Body of pancreas (tissue), 4 donors: ENCODE measurements at regions not wholly inside any gene's neighbourhood (a gene's known extent, or its start where the extent isn't known, plus 50 kb on each side); places are given as distances from the start of the nearest gene placed in this dataset.

Source experiments
- ATAC-seq: fragments of 150-250 bp; one replicate; pipeline ENCODE4 v1.9.1; 2016
- DNase-seq, 4 donors: peaks; one replicate each; pipeline ENCODE4 v3.0.0-alpha.2; 2019
- H3K27ac ChIP-seq, 4 donors: fragments of 200-600 bp; sonication (generic); 1 replicate in 3 of 4; 2 replicates in 1 of 4; pipeline versions ENCODE4 v1.5.1 to v1.6.1; 2016 to 2019; ENCODE audit warnings: mild to moderate bottlenecking in 1 of 4, mixed read lengths in 1 of 4, moderate library complexity in 1 of 4
- H3K27me3 ChIP-seq, 2 donors: fragments of 200-600 bp; sonication (generic); one replicate each; pipeline ENCODE4 v1.6.0; 2016; ENCODE audit warnings: mild to moderate bottlenecking in 1 of 2
- H3K36me3 ChIP-seq, 2 donors: fragments of 200-600 bp; sonication (generic); replicated peaks in 1 of 2; 2 replicates each; pipeline ENCODE4 v1.5.1; 2016; ENCODE audit warnings: low read depth in 2 of 2; ENCODE audit not compliant: insufficient read depth in 1 of 2
- H3K4me1 ChIP-seq: fragments of 200-600 bp; sonication (generic); one replicate; pipeline ENCODE4 v1.6.0; 2016
- H3K4me3 ChIP-seq, 2 donors: fragments of 200-600 bp; sonication (generic); 1 replicate in 1 of 2; 2 replicates in 1 of 2; pipeline ENCODE4 v1.5.1; 2016 to 2019
- H3K9me3 ChIP-seq, 3 donors: fragments of 200-600 bp; sonication (generic); 1 replicate in 2 of 3; 2 replicates in 1 of 3; pipeline ENCODE4 v1.5.1; 2016
- CTCF ChIP-seq, 7 experiments: fragments of 450-650 bp in 4 of 7; fragments of 200-600 bp in 3 of 7; sonication (generic) in 3 of 7; IDR thresholded peaks; one replicate each; pipeline ENCODE4 v1.5.1; 2016 to 2019; ENCODE audit warnings: antibody characterized with exemption in 7 of 7
- POLR2A ChIP-seq, 3 donors: fragments of 450-650 bp; IDR thresholded peaks; one replicate each; pipeline ENCODE4 v1.6.1; 2016; ENCODE audit warnings: antibody characterized with exemption in 3 of 3, mild to moderate bottlenecking in 2 of 3
- WGBS, 2 donors: methylation state at CpG; one replicate each; pipeline ENCODE4 v1.1.5; 2017; 5-methylcytosine and 5-hydroxymethylcytosine counted together
- intact Hi-C: fragments of 100-400 bp; cut with DNase I; formaldehyde crosslinking; loops from one replicate; pipeline ENCODE4 v1.15.1; 2023

DNA sequence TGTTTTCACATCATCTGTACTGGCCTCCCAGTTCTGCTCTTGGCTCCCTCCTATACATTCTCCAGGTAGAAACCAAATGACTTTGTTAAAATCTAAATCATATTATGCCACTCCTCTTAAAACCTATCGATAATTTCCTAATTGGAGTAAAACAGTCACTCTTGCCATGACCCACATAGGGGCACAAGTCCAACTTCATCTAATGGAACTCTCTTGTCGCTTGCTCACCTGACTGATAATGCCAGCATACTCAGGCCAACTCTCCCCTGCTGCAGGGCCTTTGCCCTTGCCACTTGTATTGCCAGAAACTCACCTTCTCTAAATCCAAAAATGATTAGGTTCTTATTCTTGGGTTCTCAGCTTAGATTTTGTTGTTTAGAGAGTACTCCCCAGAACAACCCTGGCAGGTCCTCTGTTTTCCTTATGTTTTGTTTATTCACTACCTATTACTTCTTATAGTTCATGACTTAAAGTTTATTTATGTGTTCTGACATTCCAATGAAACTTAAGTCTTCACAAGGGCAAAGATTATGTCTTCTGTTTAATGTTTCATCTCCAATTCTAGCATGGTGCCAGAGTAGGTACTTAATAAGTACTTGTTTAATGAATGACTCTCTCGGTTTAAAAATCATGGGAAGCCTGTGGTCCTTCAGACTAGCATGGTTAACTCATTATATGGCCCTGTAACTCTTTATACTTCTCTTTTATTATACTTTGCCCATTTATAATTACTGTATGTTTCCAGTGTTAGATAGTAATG, 345.9 kb upstream of the SMIM30 start:
- 48 to 49% methylated on average over 3 of the region's 3 CpGs for WGBS, 2 donors

DNA sequence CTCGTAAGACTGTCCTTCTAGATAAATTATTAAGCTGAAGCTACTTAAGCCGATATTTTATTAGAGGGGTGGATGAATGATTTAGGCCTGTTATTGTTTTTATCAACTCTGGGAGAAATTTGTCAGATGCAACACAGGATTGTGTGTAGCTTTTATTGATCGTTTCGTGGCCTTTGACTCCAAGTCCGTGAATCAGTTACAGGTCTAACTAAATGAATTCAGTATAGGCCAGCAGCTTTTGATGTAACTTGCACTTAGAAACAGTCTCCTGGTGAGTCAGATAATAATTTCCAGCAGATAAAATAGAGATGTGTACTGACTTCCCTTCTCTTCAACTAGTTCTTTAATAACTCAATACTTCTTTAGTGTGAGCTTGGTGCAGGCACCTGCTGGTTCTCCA, 341.7 kb upstream of the SMIM30 start:
- peak in 2 of 4 donors; percentile 9 to 10 for DNase-seq
- Histone ChIP-seq H3K27me3 (no peaks in the 10 kb centered on the region), H3K4me3 (no peak overlapping the region), H3K4me1 (no peaks in the 10 kb centered on the region), H3K27ac (peak overlapping the region in 1 of 4 donors; percentile 24), H3K36me3 (no peaks in the 10 kb centered on the region), H3K9me3 (no peaks in the 10 kb centered on the region)
- TF ChIP-seq CTCF (IDR thresholded peaks at IDR 0.05) (no peak), POLR2A (IDR thresholded peaks at IDR 0.05) (no peak)
- intact Hi-C loops, result no loop called here
- WGBS, 2 donors, result 30 to 32% methylated on average over 5 of the region's 5 CpGs
- ATAC-seq, result peak; percentile 82

More for the DNA sequence above, 345.9 kb upstream of the SMIM30 start:
- TF ChIP-seq POLR2A (IDR thresholded peaks at IDR 0.05) (no peak), CTCF (IDR thresholded peaks at IDR 0.05) (no peak)
- ATAC-seq, result peak; percentile 16
- intact Hi-C loops, result no loop called here
- Histone ChIP-seq H3K9me3 (no peaks in the 10 kb centered on the region), H3K4me3 (no peak overlapping the region), H3K4me1 (no peaks in the 10 kb centered on the region), H3K27ac (no peak overlapping the region), H3K36me3 (no peaks in the 10 kb centered on the region), H3K27me3 (no peaks in the 10 kb centered on the region)
- DNase-seq, result no peak

DNA sequence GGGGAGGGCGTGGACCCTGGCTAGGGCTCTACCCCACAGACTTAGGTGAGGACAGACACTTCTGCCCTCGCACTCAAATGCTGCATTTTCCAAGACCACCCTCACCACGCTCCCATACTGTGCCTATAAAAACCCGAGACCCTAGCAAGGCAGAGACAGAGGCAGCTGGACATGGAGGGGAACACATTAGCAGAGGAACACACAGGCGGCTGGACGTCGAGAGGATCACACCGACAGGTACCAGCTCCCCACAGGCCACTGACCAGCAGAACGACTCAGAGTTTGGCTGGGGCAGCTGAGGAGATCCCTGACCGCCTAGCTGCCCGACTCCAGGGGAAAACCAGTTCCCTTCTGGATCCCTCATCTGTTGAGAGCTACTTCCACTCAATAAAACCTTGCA, 338.2 kb upstream of the SMIM30 start:
- no peaks in the 10 kb centered on the region for H3K36me3 ChIP-seq
- no peak overlapping the region for H3K4me3 ChIP-seq
- H3K27me3 ChIP-seq, result no peaks in the 10 kb centered on the region
- no peak overlapping the region for H3K27ac ChIP-seq
- no peak for ATAC-seq
- 77 to 87% methylated on average over 9 to 11 of the region's 11 CpGs for WGBS, 2 donors
- no peaks in the 10 kb centered on the region for H3K4me1 ChIP-seq
- no peaks in the 10 kb centered on the region for H3K9me3 ChIP-seq
- TF ChIP-seq POLR2A (IDR thresholded peaks at IDR 0.05) (no peak), CTCF (IDR thresholded peaks at IDR 0.05) (no peak)
- intact Hi-C loops, result no loop called here
- no peak for DNase-seq

- Histone ChIP-seq H3K36me3 (no peaks in the 10 kb centered on the region), H3K4me1 (no peaks in the 10 kb centered on the region), H3K27ac (no peak overlapping the region), H3K27me3 (no peaks in the 10 kb centered on the region), H3K4me3 (no peak overlapping the region), H3K9me3 (no peaks in the 10 kb centered on the region)
- TF ChIP-seq POLR2A (IDR thresholded peaks at IDR 0.05) (no peak), CTCF (IDR thresholded peaks at IDR 0.05) (no peak)
- DNase-seq (no peak), ATAC-seq (no peak)
- intact Hi-C loops, result no loop called here
- WGBS, 2 donors, result 59 to 66% methylated on average over 3 of the region's 3 CpGs
These were observed 336.3 kb upstream of the SMIM30 start for GRCh38 chr7:113454597-113455169.

- WGBS, 2 donors, result 34% methylated on average over 4 of the region's 4 CpGs
- no peaks in the 10 kb centered on the region for H3K4me1 ChIP-seq
- no peaks in the 10 kb centered on the region for H3K27me3 ChIP-seq
- TF ChIP-seq CTCF (IDR thresholded peaks at IDR 0.05) (no peak), POLR2A (IDR thresholded peaks at IDR 0.05) (no peak)
- H3K27ac ChIP-seq, result no peak overlapping the region
- no peaks in the 10 kb centered on the region for H3K36me3 ChIP-seq
- no peak overlapping the region for H3K4me3 ChIP-seq
- DNase-seq (no peak), ATAC-seq (no peak)
- no peaks in the 10 kb centered on the region for H3K9me3 ChIP-seq
- intact Hi-C loops, result no loop called here
These were observed 333.9 kb upstream of the SMIM30 start for GRCh38 chr7:113452245-113452644.
